ENCODE measurements at regions not wholly inside any gene's neighbourhood (a gene's known extent, or its start where the extent isn't known, plus 50 kb on each side); places are given as distances from the start of the nearest gene placed in this dataset.

DNA sequence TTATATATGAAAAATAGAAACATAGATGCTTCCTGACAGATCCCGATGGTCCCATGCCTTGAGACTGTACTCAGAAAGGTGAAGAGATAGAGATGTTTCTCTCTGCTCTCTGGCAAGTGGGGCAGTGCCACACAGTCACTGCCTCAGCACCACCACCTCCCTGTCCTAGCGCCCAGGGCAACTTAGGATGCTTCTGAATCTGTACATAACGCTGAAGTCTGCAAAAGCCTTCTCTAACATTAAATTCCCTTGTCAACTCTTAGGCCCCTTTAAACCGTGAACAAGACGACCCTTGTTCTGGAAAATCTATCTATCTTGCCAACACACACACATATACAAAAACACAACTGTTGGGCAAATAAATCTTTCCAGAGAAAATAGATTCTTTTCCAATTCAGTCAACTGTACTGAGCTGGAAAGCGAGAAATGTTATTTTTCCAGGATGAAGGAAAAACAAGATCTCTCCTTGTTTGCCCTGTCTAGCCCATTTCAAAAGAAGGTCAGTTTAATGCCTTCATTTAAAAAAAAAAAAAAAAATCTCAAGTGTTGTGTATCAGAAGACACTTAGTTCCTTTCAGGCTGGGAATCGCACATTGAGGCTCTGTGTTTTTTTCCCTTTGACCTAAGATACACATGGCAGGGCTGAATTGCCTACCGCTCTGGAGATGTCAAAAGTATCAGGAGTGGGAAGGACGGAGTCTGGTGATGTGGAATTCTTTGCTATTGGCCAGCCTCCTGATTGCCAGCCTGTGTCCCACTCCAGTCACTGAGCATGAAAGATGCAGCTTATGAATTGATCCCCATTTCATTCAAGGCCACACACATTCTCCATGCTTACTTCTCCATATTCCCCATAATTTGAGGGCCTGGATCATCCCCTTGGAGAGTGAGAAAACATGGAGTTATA lies 241.4 kb downstream of the LACC1 start:
- Mint-ChIP-seq H3K4me1 (peaks cover 28% of the 10 kb centered on the region), H3K9me3 (peaks cover 6 to 17% (median 10%) of the 10 kb centered on the region in 7 donors), H3K27ac (no peak overlapping the region), H3K27me3 (ENCODE audit: low read depth in 3 of 3) (peaks cover 0 to 1% (median 0%) of the 10 kb centered on the region in 3 donors), H3K36me3 (no peaks in the 10 kb centered on the region), H3K4me3 (no peak overlapping the region)
- no peak for DNase-seq
- H3K27me3 ChIP-seq (ENCODE audit: control insufficient read depth in 2 of 2, insufficient read depth in 2 of 2, low read length in 2 of 2): no peaks in the 10 kb centered on the region
- intact Hi-C loops (cut with micrococcal nuclease): no loop called here
- no peak overlapping the region for H3K4me2 ChIP-seq (replicated peaks; ENCODE audit: extremely low read depth, low read length, poor library complexity, severe bottlenecking)
- peaks cover 21 to 24% of the 10 kb centered on the region in 2 donors for H3K4me1 ChIP-seq (ENCODE audit: control insufficient read depth in 1 of 2, insufficient read depth in 2 of 2, low read length in 2 of 2)
- no peak overlapping the region for H2AFZ ChIP-seq (ENCODE audit: insufficient read depth, low read depth, low read length, poor library complexity, severe bottlenecking)
- H3K36me3 ChIP-seq (replicated peaks in 1 of 2; ENCODE audit: control insufficient read depth in 1 of 2, insufficient read depth in 2 of 2, low read length in 2 of 2): no peaks in the 10 kb centered on the region
- WGBS (ENCODE audit: insufficient coverage): 92% methylated on average over 6 of the region's 9 CpGs
- H3K27ac ChIP-seq (ENCODE audit: low read depth in 1 of 2, low read length in 2 of 2): no peak overlapping the region
- no peak overlapping the region for H3K4me3 ChIP-seq (replicated peaks in 1 of 3; ENCODE audit: low read depth in 2 of 3, low read length in 3 of 3)
- peaks cover 0 to 5% of the 10 kb centered on the region in 2 donors for H3K9me3 ChIP-seq (replicated peaks in 1 of 2; ENCODE audit: control insufficient read depth in 1 of 2, insufficient read depth in 1 of 2, low read length in 2 of 2)
- H3K79me2 ChIP-seq (ENCODE audit: insufficient read depth, low read length): no peaks in the 10 kb centered on the region
- H4K20me1 ChIP-seq (ENCODE audit: insufficient read depth, low read length): no peaks in the 10 kb centered on the region
- H3K9ac ChIP-seq (ENCODE audit: insufficient read depth, low read length, poor library complexity, severe bottlenecking): no peak overlapping the region
- TF ChIP-seq, protein P1, sequence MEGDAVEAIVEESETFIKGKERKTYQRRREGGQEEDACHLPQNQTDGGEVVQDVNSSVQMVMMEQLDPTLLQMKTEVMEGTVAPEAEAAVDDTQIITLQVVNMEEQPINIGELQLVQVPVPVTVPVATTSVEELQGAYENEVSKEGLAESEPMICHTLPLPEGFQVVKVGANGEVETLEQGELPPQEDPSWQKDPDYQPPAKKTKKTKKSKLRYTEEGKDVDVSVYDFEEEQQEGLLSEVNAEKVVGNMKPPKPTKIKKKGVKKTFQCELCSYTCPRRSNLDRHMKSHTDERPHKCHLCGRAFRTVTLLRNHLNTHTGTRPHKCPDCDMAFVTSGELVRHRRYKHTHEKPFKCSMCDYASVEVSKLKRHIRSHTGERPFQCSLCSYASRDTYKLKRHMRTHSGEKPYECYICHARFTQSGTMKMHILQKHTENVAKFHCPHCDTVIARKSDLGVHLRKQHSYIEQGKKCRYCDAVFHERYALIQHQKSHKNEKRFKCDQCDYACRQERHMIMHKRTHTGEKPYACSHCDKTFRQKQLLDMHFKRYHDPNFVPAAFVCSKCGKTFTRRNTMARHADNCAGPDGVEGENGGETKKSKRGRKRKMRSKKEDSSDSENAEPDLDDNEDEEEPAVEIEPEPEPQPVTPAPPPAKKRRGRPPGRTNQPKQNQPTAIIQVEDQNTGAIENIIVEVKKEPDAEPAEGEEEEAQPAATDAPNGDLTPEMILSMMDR (IDR thresholded peaks at IDR 0.05): no peak

DNA sequence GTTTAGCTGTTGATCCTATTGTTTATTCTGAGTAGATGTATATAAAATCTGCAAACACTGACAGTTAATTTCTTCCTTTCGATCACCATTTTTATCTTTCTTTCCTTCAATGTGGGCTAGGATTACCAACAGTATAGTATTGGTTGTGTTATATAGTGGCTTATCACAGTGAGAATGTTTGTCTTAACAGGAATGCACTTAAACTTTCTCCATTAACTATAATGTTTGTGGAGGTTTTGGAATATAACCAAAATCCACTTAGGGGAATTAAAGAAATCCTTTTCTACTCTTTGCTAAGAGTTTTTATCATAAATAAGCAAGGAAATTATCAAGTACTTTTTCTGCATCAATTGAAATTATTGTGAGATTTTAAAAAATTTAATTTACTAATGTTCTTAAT lies 244.6 kb downstream of the LACC1 start:
- H4K20me1 ChIP-seq (ENCODE audit: insufficient read depth, low read length): no peaks in the 10 kb centered on the region
- no peak overlapping the region for H3K4me3 Mint-ChIP-seq
- intact Hi-C loops (cut with micrococcal nuclease): no loop called here
- peaks cover 6 to 17% (median 13%) of the 10 kb centered on the region in 7 donors for H3K9me3 Mint-ChIP-seq
- no peaks in the 10 kb centered on the region for H3K79me2 ChIP-seq (ENCODE audit: insufficient read depth, low read length)
- H3K36me3 ChIP-seq (replicated peaks in 1 of 2; ENCODE audit: control insufficient read depth in 1 of 2, insufficient read depth in 2 of 2, low read length in 2 of 2): no peaks in the 10 kb centered on the region
- no peak overlapping the region for H3K4me2 ChIP-seq (replicated peaks; ENCODE audit: extremely low read depth, low read length, poor library complexity, severe bottlenecking)
- TF ChIP-seq, protein P1 (IDR thresholded peaks at IDR 0.05): no peak
- H3K4me1 Mint-ChIP-seq: peaks cover 1% of the 10 kb centered on the region
- H3K36me3 Mint-ChIP-seq: no peaks in the 10 kb centered on the region
- H3K27me3 ChIP-seq (ENCODE audit: control insufficient read depth in 2 of 2, insufficient read depth in 2 of 2, low read length in 2 of 2): no peaks in the 10 kb centered on the region
- H3K9ac ChIP-seq (ENCODE audit: insufficient read depth, low read length, poor library complexity, severe bottlenecking): no peak overlapping the region
- H3K9me3 ChIP-seq (replicated peaks in 1 of 2; ENCODE audit: control insufficient read depth in 1 of 2, insufficient read depth in 1 of 2, low read length in 2 of 2): peaks cover 0 to 5% of the 10 kb centered on the region in 2 donors
- no peak overlapping the region for H3K27ac ChIP-seq (ENCODE audit: low read depth in 1 of 2, low read length in 2 of 2)
- H3K4me1 ChIP-seq (ENCODE audit: control insufficient read depth in 1 of 2, insufficient read depth in 2 of 2, low read length in 2 of 2): no peaks in the 10 kb centered on the region
- no peak overlapping the region for H3K4me3 ChIP-seq (replicated peaks in 1 of 3; ENCODE audit: low read depth in 2 of 3, low read length in 3 of 3)
- peaks cover 0 to 1% (median 0%) of the 10 kb centered on the region in 3 donors for H3K27me3 Mint-ChIP-seq (ENCODE audit: low read depth in 3 of 3)
- no peak overlapping the region for H3K27ac Mint-ChIP-seq
- WGBS (ENCODE audit: insufficient coverage): no CpG with 5 or more reads among the region's 1 CpG
- DNase-seq: no peak
- H2AFZ ChIP-seq (ENCODE audit: insufficient read depth, low read depth, low read length, poor library complexity, severe bottlenecking): no peak overlapping the region
